ENCODE measurements at regions not wholly inside any gene's neighbourhood (a gene's known extent, or its start where the extent isn't known, plus 50 kb on each side); places are given as distances from the start of the nearest gene placed in this dataset.
"Not testable (repeated sequence)": the region's sequence is repeated elsewhere in the genome, so short reads cannot be mapped to it uniquely, and the experiment has no call there.

DNA sequence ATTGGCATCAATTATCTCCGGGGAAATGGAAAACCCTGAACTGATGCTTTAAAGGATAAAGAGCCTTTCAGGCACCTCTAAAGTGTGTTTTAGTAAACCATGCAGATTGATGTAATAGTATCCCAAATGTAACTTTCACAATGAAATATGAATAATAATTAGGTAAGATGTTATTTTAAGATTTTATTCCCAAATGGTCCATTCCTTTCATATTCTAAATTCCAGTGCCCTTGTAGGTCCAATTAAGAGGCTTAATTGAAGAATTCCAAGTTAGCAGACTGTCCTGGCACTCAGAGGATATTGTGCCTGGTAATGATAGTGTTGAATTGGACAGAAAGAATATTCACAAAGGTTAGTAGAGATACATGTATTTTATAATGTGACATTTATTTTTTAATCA, 352.5 kb upstream of the NUDT12 start:
- no peak for DNase-seq

DNA sequence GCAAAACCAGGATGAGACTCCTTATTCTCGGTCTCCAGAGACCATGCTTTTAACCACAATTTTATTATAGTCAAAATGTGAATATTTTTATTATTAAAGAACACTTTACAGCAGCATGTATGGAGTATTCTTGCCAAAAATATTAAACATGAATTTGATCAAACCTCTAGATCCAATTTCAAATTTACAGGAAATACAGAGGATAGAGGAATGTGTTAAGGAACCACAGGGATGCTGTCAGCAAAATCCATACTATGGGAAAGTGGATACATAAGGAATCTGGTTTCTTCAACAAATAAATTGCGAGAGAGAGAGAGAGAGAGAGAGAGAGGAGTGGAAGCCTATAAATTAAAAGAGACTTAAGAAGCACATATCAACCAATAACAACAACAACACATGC, 348.2 kb upstream of the NUDT12 start:
- DNase-seq: no peak

- DNase-seq: no peak
Measured at GRCh38 chr5:103910011-103910410, 347.4 kb upstream of the NUDT12 start.

DNA sequence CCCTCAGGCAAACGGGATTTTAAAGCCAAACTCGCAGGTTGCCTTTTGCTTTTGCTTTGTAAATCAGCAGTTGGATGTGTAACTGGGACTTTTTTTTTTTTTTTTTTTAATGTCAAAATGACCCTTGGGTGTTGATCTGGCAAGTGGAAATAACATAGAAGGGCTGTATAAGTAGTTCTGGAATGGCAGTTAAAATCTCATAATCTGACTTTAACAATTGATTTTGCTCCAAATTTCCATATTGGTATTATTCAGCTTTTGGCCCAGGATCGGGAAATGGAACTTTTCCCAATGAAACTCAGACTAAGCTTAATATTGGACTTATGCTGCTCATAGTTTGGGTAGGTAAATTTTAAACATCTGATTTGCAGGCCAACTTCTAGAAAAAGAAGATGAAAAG, 346.8 kb upstream of the NUDT12 start:
- no peak for DNase-seq

GRCh38 chr5:103908336-103909080, 345.9 kb upstream of the NUDT12 start:
- no peak for DNase-seq

DNA sequence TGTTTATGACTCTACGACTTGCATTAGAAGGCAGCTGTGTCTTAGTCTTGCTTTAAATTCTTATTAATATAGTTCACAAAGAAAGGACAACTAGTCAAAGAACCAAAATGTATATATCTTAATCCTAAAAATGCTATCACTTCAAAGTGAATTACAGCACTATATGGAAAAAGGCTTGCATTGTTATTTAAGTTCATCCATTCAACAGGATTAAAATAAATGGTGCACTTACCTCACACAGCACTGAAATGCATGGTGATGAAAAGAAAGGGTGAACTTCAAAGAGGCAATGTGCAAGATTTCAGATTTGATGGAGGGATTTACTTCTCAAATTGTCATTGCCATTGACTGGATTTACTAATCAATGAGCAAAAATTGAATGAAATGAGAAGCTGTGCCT, 344.4 kb upstream of the NUDT12 start:
- no peak for DNase-seq

- DNase-seq: no peak
Measured at GRCh38 chr5:103904651-103905050, 342.1 kb upstream of the NUDT12 start.

GRCh38 chr5:103902893-103903292, 340.3 kb upstream of the NUDT12 start:
- no peak for DNase-seq

GRCh38 chr5:103901885-103902284, 339.3 kb upstream of the NUDT12 start:
- no peak for DNase-seq

DNA sequence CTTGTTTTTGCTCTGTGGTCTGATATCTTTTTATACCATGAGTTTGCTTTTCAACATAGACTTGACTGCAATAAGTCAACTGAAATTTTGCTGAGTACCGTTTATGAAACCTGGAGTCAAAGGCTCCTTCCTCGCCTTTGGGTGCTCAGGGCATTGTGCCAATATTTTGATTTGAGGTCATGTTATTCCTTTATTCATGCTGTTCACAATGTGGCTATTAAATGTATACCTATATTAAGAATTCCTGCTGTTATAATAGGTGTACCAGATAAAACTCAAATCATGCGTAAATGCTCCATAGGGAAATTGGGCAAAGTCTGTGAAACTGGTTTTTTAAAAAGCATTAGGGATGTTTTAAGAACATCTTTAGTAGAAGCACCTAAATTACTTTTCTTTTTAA, 334.0 kb upstream of the NUDT12 start:
- no peak for DNase-seq

- DNase-seq: no peak
Measured at GRCh38 chr5:103895738-103896137, 333.1 kb upstream of the NUDT12 start.

GRCh38 chr5:103894882-103895281, 332.3 kb upstream of the NUDT12 start:
- no peak for DNase-seq

GRCh38 chr5:103891151-103891550, 328.6 kb upstream of the NUDT12 start:
- DNase-seq: no peak

GRCh38 chr5:103890313-103890712, 327.7 kb upstream of the NUDT12 start:
- DNase-seq: no peak

GRCh38 chr5:103889500-103890209, 327.1 kb upstream of the NUDT12 start:
- DNase-seq: no peak

- no peak for DNase-seq
Measured at GRCh38 chr5:103886826-103887225, 324.2 kb upstream of the NUDT12 start.

DNA sequence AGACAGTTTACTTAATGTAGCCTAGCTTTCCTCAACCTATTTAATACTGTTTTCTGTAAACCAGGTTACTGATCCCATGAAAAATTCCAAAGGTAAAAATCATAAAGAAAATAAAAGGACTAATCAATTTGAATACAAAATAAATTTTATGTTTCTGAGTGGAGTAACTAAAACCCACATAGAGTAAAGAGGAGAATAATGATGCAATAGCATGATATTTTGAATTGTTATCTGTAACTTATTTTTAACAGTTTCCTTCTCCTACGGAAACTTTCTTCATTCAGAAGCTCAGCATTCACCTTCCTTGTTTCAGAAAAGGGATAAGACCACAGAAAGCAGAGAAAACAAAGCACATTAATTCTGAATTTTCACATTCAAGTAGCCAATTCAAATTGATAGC, 320.6 kb upstream of the NUDT12 start:
- DNase-seq: no peak

- no peak for DNase-seq
Measured at GRCh38 chr5:103881560-103881959, 319.0 kb upstream of the NUDT12 start.

DNA sequence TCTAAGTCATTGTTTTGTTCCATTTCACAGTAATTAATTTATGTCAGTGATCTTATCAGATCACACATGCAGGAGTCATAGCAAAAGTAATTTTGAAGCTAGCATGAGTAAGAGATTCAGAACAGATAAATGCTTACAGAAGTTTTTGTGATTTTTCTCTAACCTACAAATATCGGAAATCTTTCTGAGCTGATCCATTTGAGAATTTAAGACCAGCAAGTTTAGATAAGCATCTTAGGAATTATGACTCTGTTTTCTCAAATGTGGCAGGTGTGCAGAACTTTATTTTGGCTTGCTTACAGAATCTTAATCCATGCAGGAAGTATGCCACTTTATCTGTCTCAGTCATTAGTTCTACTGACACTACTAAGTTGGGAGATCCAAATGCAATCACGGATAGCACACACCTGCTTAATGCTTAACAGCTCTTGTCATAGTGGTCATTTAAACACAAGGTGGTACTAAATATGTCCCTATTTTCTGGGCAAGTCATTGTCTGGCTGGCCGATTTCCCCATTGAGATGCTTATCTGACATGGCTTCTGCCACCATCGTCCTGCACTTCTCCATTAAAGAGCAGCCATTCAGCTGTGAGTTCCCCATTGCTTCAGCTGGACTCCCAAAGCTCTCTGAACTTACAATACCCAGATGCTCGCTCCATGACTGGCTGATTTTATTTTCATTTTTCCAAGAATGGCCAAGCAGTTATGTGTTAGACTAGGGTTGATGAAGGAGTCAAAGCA, 305.4 kb upstream of the NUDT12 start:
- no peak for DNase-seq

GRCh38 chr5:103866169-103866568, 303.6 kb upstream of the NUDT12 start:
- no peak for DNase-seq

- DNase-seq: no peak
Measured at GRCh38 chr5:103862398-103862797, 299.8 kb upstream of the NUDT12 start.

- no peak for DNase-seq
Measured at GRCh38 chr5:103860327-103860726, 297.7 kb upstream of the NUDT12 start.

GRCh38 chr5:103858367-103858766, 295.8 kb upstream of the NUDT12 start:
- not testable (repeated sequence) for DNase-seq

DNA sequence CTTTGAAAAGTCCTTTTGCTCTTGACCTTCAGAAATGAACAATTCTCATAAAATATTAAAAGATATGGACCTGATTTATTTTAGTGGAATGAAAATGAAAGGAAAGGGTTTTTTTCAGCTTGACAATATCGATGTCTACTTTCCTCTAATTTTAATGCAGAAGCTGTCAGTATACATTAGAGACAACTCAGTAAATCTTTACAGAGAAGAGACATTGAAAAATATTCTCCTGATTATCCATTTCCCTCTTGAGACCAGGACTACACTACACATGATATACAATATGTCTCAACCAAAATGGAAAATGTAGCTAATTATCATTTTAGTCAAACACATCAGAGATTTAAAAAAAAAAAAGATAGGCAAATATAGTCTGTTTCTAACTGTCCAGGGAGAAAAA, 288.5 kb upstream of the NUDT12 start:
- no peak for DNase-seq

Data from central memory CD4-positive, alpha-beta T cell (primary cell).